ENCODE measurements at regions not wholly inside any gene's neighbourhood (a gene's known extent, or its start where the extent isn't known, plus 50 kb on each side); places are given as distances from the start of the nearest gene placed in this dataset.

- no peaks in the 10 kb centered on the region for H3K27me3 ChIP-seq
- no peaks in the 10 kb centered on the region for H3K9me3 ChIP-seq
- H3K4me3 ChIP-seq = no peak overlapping the region
- no peak for DNase-seq (ENCODE audit: extremely low spot score in 2 of 2)
- intact Hi-C loops (cut with DNase I) = no loop called here
- no peaks in the 10 kb centered on the region for H3K4me1 ChIP-seq
- no peak for TF ChIP-seq POLR2A (IDR thresholded peaks at IDR 0.05)
- no peak for TF ChIP-seq POLR2AphosphoS5 (IDR thresholded peaks at IDR 0.05; ENCODE audit: insufficient read depth in 1 of 2, low read depth in 1 of 2)
- TF ChIP-seq, protein P1, sequence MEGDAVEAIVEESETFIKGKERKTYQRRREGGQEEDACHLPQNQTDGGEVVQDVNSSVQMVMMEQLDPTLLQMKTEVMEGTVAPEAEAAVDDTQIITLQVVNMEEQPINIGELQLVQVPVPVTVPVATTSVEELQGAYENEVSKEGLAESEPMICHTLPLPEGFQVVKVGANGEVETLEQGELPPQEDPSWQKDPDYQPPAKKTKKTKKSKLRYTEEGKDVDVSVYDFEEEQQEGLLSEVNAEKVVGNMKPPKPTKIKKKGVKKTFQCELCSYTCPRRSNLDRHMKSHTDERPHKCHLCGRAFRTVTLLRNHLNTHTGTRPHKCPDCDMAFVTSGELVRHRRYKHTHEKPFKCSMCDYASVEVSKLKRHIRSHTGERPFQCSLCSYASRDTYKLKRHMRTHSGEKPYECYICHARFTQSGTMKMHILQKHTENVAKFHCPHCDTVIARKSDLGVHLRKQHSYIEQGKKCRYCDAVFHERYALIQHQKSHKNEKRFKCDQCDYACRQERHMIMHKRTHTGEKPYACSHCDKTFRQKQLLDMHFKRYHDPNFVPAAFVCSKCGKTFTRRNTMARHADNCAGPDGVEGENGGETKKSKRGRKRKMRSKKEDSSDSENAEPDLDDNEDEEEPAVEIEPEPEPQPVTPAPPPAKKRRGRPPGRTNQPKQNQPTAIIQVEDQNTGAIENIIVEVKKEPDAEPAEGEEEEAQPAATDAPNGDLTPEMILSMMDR (IDR thresholded peaks at IDR 0.05) = no peak
- no peak overlapping the region for H3K27ac ChIP-seq
- H3K36me3 ChIP-seq = no peaks in the 10 kb centered on the region
Measured at GRCh38 chr16:6714510-6714909, 618.1 kb upstream of the RBFOX1 start.

GRCh38 chr16:6709736-6710135 lies 622.9 kb upstream of the RBFOX1 start:
- no peaks in the 10 kb centered on the region for H3K9me3 ChIP-seq
- intact Hi-C loops (cut with DNase I) = no loop called here
- no peak for DNase-seq (ENCODE audit: extremely low spot score in 2 of 2)
- H3K4me1 ChIP-seq = no peaks in the 10 kb centered on the region
- H3K27me3 ChIP-seq = no peaks in the 10 kb centered on the region
- H3K4me3 ChIP-seq = no peak overlapping the region
- TF ChIP-seq POLR2AphosphoS5 (IDR thresholded peaks at IDR 0.05; ENCODE audit: insufficient read depth in 1 of 2, low read depth in 1 of 2) (no peak), POLR2A (IDR thresholded peaks at IDR 0.05) (no peak)
- TF ChIP-seq, protein P1 (IDR thresholded peaks at IDR 0.05) = no peak
- H3K27ac ChIP-seq = no peak overlapping the region
- H3K36me3 ChIP-seq = no peaks in the 10 kb centered on the region

DNA sequence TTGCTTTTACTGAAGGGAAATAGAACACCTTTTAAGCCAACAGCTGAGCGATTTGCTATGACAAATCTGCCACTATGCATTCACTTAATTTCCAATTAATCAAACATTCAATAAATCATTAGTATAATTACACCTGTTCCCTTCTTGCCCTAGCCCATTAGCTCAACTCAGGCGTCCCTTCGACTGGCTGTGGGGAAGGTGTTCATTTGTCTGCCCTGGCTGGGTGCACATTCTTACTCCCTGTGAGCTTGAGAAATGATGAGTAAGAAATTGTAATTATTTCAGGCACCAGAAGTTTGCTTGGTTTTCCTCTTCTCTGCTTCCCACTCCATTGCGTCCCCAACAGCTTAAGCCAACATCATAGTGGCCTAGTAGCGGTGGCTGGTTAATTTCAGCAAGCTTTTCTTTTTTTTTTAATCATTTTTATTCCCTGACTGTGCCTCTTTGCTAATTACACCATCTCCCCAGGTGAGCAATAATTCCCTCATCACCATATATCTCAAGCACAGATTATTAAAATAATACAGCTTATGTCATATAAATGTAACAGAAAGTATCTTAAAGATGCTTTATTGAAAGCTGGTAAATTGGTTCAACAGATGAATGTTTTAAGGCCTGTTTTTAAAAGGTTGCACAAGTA lies 623.9 kb upstream of the RBFOX1 start:
- H3K9me3 ChIP-seq = no peaks in the 10 kb centered on the region
- H3K36me3 ChIP-seq = no peaks in the 10 kb centered on the region
- H3K4me3 ChIP-seq = no peak overlapping the region
- no peaks in the 10 kb centered on the region for H3K4me1 ChIP-seq
- no peak for DNase-seq (ENCODE audit: extremely low spot score in 2 of 2)
- no peaks in the 10 kb centered on the region for H3K27me3 ChIP-seq
- intact Hi-C loops (cut with DNase I) = no loop called here
- H3K27ac ChIP-seq = no peak overlapping the region
- TF ChIP-seq, protein P1 (IDR thresholded peaks at IDR 0.05) = no peak
- TF ChIP-seq POLR2A (IDR thresholded peaks at IDR 0.05) (no peak), POLR2AphosphoS5 (IDR thresholded peaks at IDR 0.05; ENCODE audit: insufficient read depth in 1 of 2, low read depth in 1 of 2) (no peak)

GRCh38 chr16:6704306-6704930 lies 628.2 kb upstream of the RBFOX1 start:
- H3K27me3 ChIP-seq = no peaks in the 10 kb centered on the region
- no peaks in the 10 kb centered on the region for H3K9me3 ChIP-seq
- TF ChIP-seq POLR2A (IDR thresholded peaks at IDR 0.05) (no peak), POLR2AphosphoS5 (IDR thresholded peaks at IDR 0.05; ENCODE audit: insufficient read depth in 1 of 2, low read depth in 1 of 2) (no peak)
- TF ChIP-seq, protein P1 (IDR thresholded peaks at IDR 0.05) = no peak
- H3K4me1 ChIP-seq = no peaks in the 10 kb centered on the region
- no peak overlapping the region for H3K4me3 ChIP-seq
- H3K27ac ChIP-seq = no peak overlapping the region
- intact Hi-C loops (cut with DNase I) = no loop called here
- H3K36me3 ChIP-seq = no peaks in the 10 kb centered on the region
- no peak for DNase-seq (ENCODE audit: extremely low spot score in 2 of 2)

- intact Hi-C loops (cut with DNase I) = no loop called here
- no peaks in the 10 kb centered on the region for H3K4me1 ChIP-seq
- TF ChIP-seq POLR2AphosphoS5 (IDR thresholded peaks at IDR 0.05; ENCODE audit: insufficient read depth in 1 of 2, low read depth in 1 of 2) (no peak), POLR2A (IDR thresholded peaks at IDR 0.05) (no peak)
- TF ChIP-seq, protein P1 (IDR thresholded peaks at IDR 0.05) = no peak
- no peak overlapping the region for H3K4me3 ChIP-seq
- no peaks in the 10 kb centered on the region for H3K9me3 ChIP-seq
- H3K36me3 ChIP-seq = no peaks in the 10 kb centered on the region
- no peaks in the 10 kb centered on the region for H3K27me3 ChIP-seq
- H3K27ac ChIP-seq = no peak overlapping the region
- no peak for DNase-seq (ENCODE audit: extremely low spot score in 2 of 2)
Measured at GRCh38 chr16:6701096-6701495, 631.5 kb upstream of the RBFOX1 start.

Measured in vagina (tissue), 2 donors.